ENCODE measurements at regions not wholly inside any gene's neighbourhood (a gene's known extent, or its start where the extent isn't known, plus 50 kb on each side); places are given as distances from the start of the nearest gene placed in this dataset.

- intact Hi-C loops (cut with micrococcal nuclease) = no loop called here
Observed at GRCh38 chr1:208766832-208767231, 522.6 kb upstream of the PLXNA2 start.

GRCh38 chr1:208767816-208768215, 523.6 kb upstream of the PLXNA2 start:
- intact Hi-C loops (cut with micrococcal nuclease) = no loop called here

DNA sequence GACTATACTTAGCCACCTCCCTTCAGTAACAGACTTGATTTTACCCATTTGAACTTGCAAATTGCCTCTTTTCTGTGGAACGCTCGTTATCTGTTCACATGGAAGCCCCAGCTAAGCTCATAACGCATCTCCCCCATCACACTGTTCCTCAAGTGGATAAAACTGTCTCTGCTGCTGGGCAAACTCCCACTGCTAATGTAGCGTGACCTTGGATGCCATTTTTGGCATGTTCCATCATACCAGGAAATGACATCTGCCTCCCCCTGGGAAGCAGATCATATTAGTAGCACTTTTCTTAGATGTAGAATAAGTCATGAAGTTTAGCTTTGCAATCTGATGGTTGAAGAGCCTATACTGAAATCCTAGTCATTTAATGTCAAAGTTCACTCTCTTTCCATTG, 528.7 kb upstream of the PLXNA2 start:
- intact Hi-C loops (cut with micrococcal nuclease) = no loop called here

GRCh38 chr1:208775841-208776240, 531.7 kb upstream of the PLXNA2 start:
- intact Hi-C loops (cut with micrococcal nuclease) = no loop called here

DNA sequence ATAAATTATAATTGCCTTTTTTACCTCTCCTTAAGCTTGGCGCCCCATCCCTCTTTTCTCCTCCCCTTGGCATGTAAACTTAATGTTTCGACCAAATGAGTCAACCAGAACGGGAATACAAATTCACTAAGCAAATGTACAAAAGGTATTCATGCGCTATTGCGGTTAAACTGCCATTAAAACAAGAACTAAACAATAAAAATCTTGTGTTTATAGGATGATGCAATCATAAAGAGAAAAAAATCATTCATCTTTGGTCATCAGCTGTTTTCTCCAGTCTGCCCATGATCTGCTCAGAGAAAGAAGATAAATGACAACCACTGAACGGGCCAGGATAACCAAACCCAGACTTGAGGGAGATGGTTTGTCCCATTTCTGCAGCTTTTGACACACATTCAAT, 534.2 kb upstream of the PLXNA2 start:
- intact Hi-C loops (cut with micrococcal nuclease) = no loop called here

GRCh38 chr1:208781391-208782045, 537.3 kb upstream of the PLXNA2 start:
- intact Hi-C loops (cut with micrococcal nuclease) = no loop called here

DNA sequence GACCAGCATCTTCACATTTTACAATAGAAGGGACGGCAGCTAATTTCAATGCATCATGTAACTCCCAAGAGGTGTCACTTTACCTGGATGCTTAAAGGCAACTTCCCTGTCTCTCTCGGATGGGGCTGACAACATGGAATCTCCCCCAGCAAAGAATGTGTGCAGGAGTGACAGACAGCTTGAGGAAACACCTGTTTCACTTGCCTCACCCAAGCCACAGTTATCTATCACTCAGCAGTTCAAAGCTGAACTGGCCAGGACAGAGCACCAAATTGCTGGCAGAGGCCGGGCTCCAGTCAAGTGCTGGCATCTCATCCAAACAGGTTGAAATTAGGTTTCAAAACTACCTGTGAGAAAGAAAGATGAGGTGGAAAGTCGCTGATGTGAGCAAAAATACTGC, 538.0 kb upstream of the PLXNA2 start:
- intact Hi-C loops (cut with micrococcal nuclease) = no loop called here

GRCh38 chr1:208785629-208786028, 541.4 kb upstream of the PLXNA2 start:
- intact Hi-C loops (cut with micrococcal nuclease) = no loop called here

- intact Hi-C loops (cut with micrococcal nuclease) = no loop called here
Observed at GRCh38 chr1:208787219-208787618, 543.0 kb upstream of the PLXNA2 start.

- intact Hi-C loops (cut with micrococcal nuclease) = no loop called here
Observed at GRCh38 chr1:208788013-208788540, 543.9 kb upstream of the PLXNA2 start.

GRCh38 chr1:208791456-208791855, 547.3 kb upstream of the PLXNA2 start:
- intact Hi-C loops (cut with micrococcal nuclease) = no loop called here

DNA sequence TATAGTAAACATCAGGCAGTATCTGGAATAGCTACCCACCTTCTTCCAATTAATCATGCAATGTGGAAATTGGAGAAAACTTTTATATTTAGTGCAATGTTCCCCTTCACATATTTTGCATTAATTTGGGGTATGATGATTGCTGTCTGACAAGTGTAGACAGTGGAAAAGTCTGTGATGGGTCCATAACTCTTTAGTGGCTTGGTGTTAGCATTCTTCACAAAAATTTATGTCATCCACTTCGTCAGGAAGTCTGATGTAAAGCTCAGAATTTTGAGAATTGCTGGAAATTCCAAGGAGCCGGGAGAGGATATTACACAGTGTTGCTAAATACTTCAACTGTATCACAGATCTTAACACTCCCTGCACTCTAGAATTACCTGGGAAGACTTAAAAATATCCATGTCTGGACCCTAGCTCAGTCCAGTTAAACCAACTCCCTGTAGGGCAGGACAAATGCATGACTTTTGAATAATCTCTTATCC, 549.7 kb upstream of the PLXNA2 start:
- intact Hi-C loops (cut with micrococcal nuclease) = no loop called here

DNA sequence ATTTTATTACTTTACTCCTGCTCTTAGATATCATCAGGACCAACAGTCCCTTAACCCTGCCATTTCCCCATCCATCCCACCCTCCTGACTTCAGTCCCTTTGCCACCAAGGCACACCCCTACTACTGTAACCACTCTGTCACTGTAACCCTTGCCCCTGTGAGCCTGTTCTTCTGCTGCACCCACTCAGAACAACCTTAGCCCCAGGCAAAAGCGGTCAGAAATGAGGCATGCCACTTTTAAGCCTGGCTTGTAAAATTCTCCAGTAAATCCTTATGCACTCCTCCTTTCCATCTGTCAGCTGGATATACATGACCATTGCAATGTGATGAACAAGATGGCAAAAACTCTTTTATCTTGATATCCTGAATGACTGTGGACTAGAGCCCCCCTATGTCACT, 555.0 kb upstream of the PLXNA2 start:
- intact Hi-C loops (cut with micrococcal nuclease) = no loop called here

DNA sequence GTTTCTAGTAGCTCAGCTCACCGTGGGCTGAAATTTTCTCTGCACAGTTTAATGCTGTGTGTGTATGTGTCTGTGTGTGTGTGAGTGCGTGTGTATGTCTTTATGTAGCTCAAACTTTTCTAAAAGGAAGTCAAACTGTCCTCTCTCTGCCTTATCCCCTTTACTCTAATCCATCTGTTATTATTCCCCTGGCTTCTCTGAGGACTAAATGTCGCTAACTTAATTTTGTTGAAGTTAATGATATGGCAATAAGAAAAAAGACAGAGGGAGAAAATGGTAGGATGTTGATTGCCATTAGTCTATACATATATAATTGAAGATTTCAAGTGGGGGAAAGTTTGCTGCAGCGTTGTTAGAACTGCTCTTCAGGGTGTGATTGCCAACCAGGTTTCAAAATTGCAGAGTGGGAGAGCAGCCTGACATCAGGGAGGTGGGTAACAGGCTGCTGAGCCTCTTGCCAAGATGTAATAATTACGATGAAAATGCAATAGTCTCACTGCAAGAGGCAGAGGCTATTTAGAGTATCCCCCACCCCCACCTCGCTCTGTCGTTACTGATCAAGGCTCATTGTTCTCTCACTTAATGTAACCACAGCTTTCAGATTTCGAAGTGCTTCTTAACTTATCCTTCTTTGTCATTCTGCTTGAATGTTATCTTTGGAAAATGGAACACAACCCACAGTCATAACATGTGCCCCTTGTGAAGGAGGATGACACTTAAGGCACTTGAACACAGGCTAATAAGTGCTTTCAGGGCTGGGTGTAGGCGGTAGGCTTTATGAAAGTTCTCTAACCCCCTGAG, 559.0 kb upstream of the PLXNA2 start:
- intact Hi-C loops (cut with micrococcal nuclease) = no loop called here

DNA sequence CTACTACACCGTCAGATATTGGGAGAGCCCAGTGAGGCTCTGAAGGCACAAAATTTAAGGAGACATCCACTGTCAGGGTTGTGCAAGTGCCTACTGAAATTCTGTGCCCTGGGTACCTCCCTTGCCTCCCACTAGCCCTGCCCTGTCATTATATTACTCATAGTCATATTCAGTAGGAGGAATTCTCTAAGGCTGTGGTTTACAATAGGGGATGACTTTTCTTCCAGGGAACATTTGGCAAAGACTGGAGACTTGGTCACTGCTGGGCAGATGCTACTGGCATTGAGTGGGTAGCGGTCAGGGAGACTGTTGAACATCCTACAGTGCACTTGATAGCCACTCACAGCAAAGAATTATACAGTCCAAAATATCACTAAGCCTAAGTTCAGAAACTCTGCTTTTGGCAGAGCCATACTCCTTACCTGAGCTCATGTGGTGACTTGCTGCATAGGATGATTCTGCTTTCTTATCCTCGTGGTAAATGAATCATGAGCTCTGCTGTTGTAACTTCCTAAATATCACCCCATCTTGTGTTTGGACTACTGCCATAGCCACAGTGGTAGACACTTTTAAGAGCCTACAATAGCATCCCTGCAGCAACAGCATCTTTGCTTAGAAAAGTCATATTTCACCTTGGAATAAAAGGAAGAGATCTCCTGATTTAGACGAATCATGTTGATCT, 563.4 kb upstream of the PLXNA2 start:
- intact Hi-C loops (cut with micrococcal nuclease) = no loop called here

DNA sequence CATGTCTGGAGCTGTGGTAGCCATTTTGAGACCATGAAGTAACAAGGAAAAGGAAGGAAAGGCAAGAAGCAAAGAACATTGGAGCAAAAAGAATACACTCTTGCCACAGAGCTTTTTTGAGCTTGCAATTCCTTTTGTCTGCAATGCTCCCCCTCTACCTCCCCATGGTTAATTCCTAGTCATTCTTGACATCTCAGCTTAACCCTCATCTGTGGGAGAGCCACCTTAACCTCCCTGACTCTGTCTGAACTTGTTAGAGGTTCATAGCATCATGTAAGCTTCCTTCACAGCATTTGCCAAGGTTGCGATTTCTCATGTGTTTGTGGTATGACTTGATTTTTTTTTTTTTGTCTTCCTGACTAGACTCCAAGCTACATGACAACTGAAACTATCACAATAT, 564.1 kb upstream of the PLXNA2 start:
- intact Hi-C loops (cut with micrococcal nuclease) = no loop called here

DNA sequence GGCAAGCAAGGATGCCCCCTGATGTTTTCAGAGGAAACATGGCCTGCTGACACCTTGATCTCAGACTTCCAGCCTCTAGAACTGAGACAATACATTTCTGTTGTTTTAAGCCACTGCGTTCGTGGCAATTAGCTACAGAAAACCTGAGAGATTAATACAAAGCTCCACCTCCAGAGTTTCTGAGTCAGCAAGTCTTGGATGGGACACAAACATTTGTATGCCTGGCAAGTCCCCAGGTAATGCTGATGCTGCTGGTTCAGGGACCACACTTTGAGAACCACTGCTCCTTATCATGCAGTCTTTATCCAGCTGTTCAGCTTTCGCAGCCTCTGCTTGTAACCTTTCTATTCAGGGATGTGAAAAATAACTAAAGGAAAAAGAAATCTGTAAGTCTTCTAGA, 565.7 kb upstream of the PLXNA2 start:
- intact Hi-C loops (cut with micrococcal nuclease) = no loop called here

- intact Hi-C loops (cut with micrococcal nuclease) = no loop called here
Observed at GRCh38 chr1:208818770-208819445, 574.7 kb upstream of the PLXNA2 start.

DNA sequence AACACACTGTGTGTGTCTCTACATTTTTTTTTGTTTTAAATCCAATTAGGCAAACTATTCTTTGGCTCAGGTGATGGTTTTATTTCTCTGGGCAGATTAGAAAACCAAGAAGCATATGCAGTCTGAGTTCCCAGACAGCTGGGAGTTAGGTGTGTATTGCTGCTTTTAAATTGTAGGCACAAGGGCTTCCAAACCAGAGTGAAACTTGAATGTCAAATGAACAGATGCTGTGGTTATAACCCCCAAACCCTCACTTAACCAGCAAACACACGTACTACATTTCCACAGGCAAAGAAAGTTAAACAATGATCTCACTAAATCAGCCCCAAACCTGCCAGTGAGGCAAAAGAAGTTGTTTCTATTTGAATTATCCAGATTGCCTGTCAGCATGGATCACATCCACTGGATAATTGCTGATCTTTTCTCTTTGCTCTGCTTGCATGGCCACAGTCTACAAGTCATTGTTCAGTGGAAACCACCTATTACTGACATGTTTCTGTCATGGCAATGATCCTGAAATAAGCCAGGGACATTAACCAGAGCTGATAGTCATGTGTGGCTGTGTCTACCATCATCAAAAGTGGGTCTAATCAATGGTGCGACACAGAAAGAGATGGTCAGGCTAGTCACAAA, 576.5 kb upstream of the PLXNA2 start:
- intact Hi-C loops (cut with micrococcal nuclease) = no loop called here

GRCh38 chr1:208821939-208822338, 577.8 kb upstream of the PLXNA2 start:
- intact Hi-C loops (cut with micrococcal nuclease) = no loop called here

DNA sequence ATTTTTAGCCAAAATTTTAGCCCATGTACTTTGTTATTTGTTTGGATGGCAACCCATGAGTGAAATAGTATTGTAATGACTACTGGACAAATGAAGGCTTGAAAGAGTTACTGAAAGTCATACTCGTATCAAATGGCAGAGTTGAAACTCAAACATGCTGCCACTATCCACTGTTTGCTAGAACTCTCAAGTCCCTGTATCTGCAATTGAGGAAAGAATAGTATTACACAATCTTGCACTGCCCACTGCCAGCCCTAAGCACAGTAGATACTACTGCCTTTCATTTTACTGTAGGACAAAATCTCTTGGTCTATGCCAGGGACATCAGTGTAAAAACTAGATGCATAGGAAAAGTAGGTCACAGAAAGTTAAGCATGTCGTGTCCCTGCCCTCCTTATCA, 581.1 kb upstream of the PLXNA2 start:
- intact Hi-C loops (cut with micrococcal nuclease) = no loop called here

Data from T-helper 2 cell treated with Interferon-gamma antibody and Interleukin-4, amounts not matched to agents 100 ng/mL and 5 ng/mL, for 36 hours (primary cell).